ENCODE measurements at regions not wholly inside any gene's neighbourhood (a gene's known extent, or its start where the extent isn't known, plus 50 kb on each side); places are given as distances from the start of the nearest gene placed in this dataset.

DNA sequence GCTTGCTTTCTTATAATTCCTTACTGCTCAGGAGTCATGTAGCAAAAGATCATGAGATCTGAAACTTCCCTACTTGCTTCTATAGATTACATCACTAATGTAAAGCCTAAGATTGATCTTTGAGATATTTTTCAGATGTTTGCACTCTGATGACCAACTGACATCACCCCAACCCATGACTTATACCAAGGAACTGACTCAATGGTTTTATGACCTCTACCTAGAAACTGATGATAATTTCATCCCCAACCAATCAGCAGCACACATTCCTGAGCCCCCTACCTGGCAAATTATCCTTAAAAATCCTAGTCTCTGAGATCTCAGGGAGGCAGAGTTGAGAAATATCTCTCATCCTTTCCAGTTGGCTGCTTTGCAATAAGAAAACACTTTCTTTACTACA lies 122.3 kb upstream of the CAMK1G start:
- no peak for TF ChIP-seq REST (IDR thresholded peaks at IDR 0.05; ENCODE audit: insufficient read depth in 1 of 2, low read depth in 2 of 2, low read length in 2 of 2)
- no peak for TF ChIP-seq TAF1 (IDR thresholded peaks at IDR 0.05; ENCODE audit: borderline replicate concordance, insufficient read depth, low read length)
- TF ChIP-seq SIN3A (IDR thresholded peaks at IDR 0.05; ENCODE audit: borderline replicate concordance, insufficient read depth, low read length) = no peak
- no peak for TF ChIP-seq POLR2AphosphoS5 (IDR thresholded peaks at IDR 0.05; ENCODE audit: low read depth, low read length)
- TF ChIP-seq FOXP2 (optimal IDR thresholded peaks at IDR 0.05; ENCODE audit: borderline replicate concordance, extremely low read depth, extremely low read length, insufficient read depth) = no peak

DNA sequence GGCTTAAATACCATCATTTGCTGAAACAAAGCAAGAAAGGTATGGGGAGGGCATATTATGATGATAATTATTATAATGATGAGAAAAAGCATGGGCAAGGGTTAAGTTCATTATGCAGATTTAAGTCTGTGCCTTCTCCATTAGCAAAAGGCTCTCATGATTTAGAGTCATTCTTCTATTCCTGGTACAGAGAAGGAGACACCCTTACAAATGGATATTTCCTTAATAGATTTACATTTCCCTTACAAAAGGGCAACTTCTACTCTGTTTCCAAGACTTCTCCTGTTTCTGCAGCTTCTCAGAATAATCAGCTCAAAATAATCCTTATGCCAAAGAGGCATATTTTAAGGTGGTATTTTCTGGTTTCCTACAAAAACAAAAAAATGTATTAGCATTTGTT lies 121.1 kb upstream of the CAMK1G start:
- no peak for TF ChIP-seq POLR2AphosphoS5 (IDR thresholded peaks at IDR 0.05; ENCODE audit: low read depth, low read length)
- TF ChIP-seq REST (IDR thresholded peaks at IDR 0.05; ENCODE audit: insufficient read depth in 1 of 2, low read depth in 2 of 2, low read length in 2 of 2) = no peak
- no peak for TF ChIP-seq FOXP2 (optimal IDR thresholded peaks at IDR 0.05; ENCODE audit: borderline replicate concordance, extremely low read depth, extremely low read length, insufficient read depth)
- TF ChIP-seq SIN3A (IDR thresholded peaks at IDR 0.05; ENCODE audit: borderline replicate concordance, insufficient read depth, low read length) = no peak
- TF ChIP-seq TAF1 (IDR thresholded peaks at IDR 0.05; ENCODE audit: borderline replicate concordance, insufficient read depth, low read length) = no peak

DNA sequence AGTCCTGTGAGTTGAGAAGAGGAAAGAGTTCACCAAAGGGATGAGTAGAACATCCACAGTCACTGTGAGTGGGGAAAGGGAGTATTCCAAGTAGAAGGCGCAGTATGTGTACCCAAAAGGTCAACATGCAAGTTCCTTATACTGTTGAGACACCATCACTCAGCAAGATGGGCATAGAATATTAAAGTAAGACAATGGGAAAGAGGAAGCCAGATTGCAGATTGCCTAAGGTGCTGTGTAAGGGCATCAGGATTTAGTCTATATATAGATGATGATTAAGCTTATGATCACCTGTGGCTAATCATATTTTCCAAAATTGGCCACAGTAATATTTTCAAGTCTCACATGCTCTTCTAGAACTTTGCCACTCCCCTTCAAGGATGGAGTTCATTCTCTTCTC lies 120.1 kb upstream of the CAMK1G start:
- TF ChIP-seq SIN3A (IDR thresholded peaks at IDR 0.05; ENCODE audit: borderline replicate concordance, insufficient read depth, low read length) = no peak
- no peak for TF ChIP-seq REST (IDR thresholded peaks at IDR 0.05; ENCODE audit: insufficient read depth in 1 of 2, low read depth in 2 of 2, low read length in 2 of 2)
- no peak for TF ChIP-seq FOXP2 (optimal IDR thresholded peaks at IDR 0.05; ENCODE audit: borderline replicate concordance, extremely low read depth, extremely low read length, insufficient read depth)
- TF ChIP-seq POLR2AphosphoS5 (IDR thresholded peaks at IDR 0.05; ENCODE audit: low read depth, low read length) = no peak
- TF ChIP-seq TAF1 (IDR thresholded peaks at IDR 0.05; ENCODE audit: borderline replicate concordance, insufficient read depth, low read length) = no peak

DNA sequence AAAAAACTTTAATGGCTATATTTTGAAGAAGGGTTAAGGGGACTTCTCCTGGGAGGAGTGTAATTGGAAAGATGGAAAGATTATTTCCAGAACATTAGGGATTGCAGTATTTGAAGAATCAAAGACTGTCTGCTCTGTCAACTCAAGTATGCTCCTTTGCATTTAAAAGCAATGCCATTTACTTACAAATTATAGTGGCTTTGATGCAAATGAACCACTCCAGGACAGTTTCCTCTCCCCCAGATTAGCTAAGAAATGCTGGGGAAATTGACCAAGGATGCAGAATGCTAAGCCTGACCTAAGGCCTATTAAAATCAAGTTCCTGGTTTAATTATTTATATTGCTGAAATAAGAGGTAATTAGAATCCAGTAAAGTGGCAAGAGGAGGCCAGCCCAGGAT lies 110.5 kb upstream of the CAMK1G start:
- TF ChIP-seq POLR2AphosphoS5 (IDR thresholded peaks at IDR 0.05; ENCODE audit: low read depth, low read length) (no peak), REST (IDR thresholded peaks at IDR 0.05; ENCODE audit: insufficient read depth in 1 of 2, low read depth in 2 of 2, low read length in 2 of 2) (no peak), TAF1 (IDR thresholded peaks at IDR 0.05; ENCODE audit: borderline replicate concordance, insufficient read depth, low read length) (no peak), SIN3A (IDR thresholded peaks at IDR 0.05; ENCODE audit: borderline replicate concordance, insufficient read depth, low read length) (no peak), FOXP2 (optimal IDR thresholded peaks at IDR 0.05; ENCODE audit: borderline replicate concordance, extremely low read depth, extremely low read length, insufficient read depth) (no peak)

DNA sequence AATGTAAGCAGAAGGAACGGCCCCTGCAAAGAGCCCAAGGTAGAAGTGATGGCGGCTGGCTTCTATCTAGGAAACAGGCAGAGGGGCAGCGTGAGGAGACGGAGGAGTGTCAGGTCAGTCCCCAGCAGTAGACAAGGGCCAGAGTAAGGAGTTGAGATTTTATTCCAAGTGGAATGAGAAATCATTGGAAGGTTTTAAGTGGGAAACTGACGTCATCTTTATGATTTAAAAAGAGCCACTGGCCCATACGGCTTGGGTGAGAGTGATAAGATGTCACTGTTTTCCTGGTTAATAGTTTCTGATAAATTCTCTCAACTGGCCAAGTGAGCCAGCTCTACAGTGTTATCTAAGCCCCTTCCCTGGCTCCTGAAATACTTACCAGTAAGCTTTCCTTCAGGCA lies 103.2 kb upstream of the CAMK1G start:
- TF ChIP-seq SIN3A (IDR thresholded peaks at IDR 0.05; ENCODE audit: borderline replicate concordance, insufficient read depth, low read length) = no peak

Data from PFSK-1 (cell line).